ENCODE measurements at regions not wholly inside any gene's neighbourhood (a gene's known extent, or its start where the extent isn't known, plus 50 kb on each side); places are given as distances from the start of the nearest gene placed in this dataset.
A peak's percentile ranks its signal among the peaks of the same experiment; 100 is the strongest.

- no peaks in the 10 kb centered on the region for H3K36me3 ChIP-seq (ENCODE audit: low read depth)
- no peaks in the 10 kb centered on the region for H3K9me3 ChIP-seq (ENCODE audit: severe bottlenecking)
- H3K27ac ChIP-seq (ENCODE audit: poor library complexity, severe bottlenecking) = no peak overlapping the region
- TF ChIP-seq CTCF (IDR thresholded peaks at IDR 0.05; ENCODE audit: poor library complexity, severe bottlenecking) = no peak
- no peak overlapping the region for H3K4me3 ChIP-seq (ENCODE audit: severe bottlenecking)
- no peaks in the 10 kb centered on the region for H3K4me1 ChIP-seq (ENCODE audit: insufficient read depth, poor library complexity, severe bottlenecking)
- ATAC-seq (ENCODE audit: low read depth) (no peak), DNase-seq (ENCODE audit: low spot score) (no peak)
- no peaks in the 10 kb centered on the region for H3K27me3 ChIP-seq (ENCODE audit: insufficient read depth, poor library complexity, severe bottlenecking)
Observed at GRCh38 chr3:187951452-187952190, 202.3 kb upstream of the LPP start.

- H3K27me3 ChIP-seq (ENCODE audit: insufficient read depth, poor library complexity, severe bottlenecking) = no peaks in the 10 kb centered on the region
- H3K27ac ChIP-seq (ENCODE audit: poor library complexity, severe bottlenecking) = no peak overlapping the region
- no peak for TF ChIP-seq CTCF (IDR thresholded peaks at IDR 0.05; ENCODE audit: poor library complexity, severe bottlenecking)
- no peaks in the 10 kb centered on the region for H3K36me3 ChIP-seq (ENCODE audit: low read depth)
- no peak for DNase-seq (ENCODE audit: low spot score)
- H3K4me1 ChIP-seq (ENCODE audit: insufficient read depth, poor library complexity, severe bottlenecking) = no peaks in the 10 kb centered on the region
- ATAC-seq (ENCODE audit: low read depth) = 0 out of 3 replicates have a peak, but pooled peaks have one; percentile 29
- H3K4me3 ChIP-seq (ENCODE audit: severe bottlenecking) = no peak overlapping the region
- H3K9me3 ChIP-seq (ENCODE audit: severe bottlenecking) = no peaks in the 10 kb centered on the region
Observed at GRCh38 chr3:187952849-187953248, 201.1 kb upstream of the LPP start.

GRCh38 chr3:187954516-187954872 lies 199.5 kb upstream of the LPP start:
- no peak overlapping the region for H3K27ac ChIP-seq (ENCODE audit: poor library complexity, severe bottlenecking)

GRCh38 chr3:187954873-187955586 lies 198.9 kb upstream of the LPP start:
- H3K4me1 ChIP-seq (ENCODE audit: insufficient read depth, poor library complexity, severe bottlenecking) = no peaks in the 10 kb centered on the region
- DNase-seq (ENCODE audit: low spot score) (no peak), ATAC-seq (ENCODE audit: low read depth) (peak; percentile 56)
- no peaks in the 10 kb centered on the region for H3K9me3 ChIP-seq (ENCODE audit: severe bottlenecking)
- H3K4me3 ChIP-seq (ENCODE audit: severe bottlenecking) = no peak overlapping the region
- H3K27me3 ChIP-seq (ENCODE audit: insufficient read depth, poor library complexity, severe bottlenecking) = no peaks in the 10 kb centered on the region
- H3K36me3 ChIP-seq (ENCODE audit: low read depth) = no peaks in the 10 kb centered on the region
- TF ChIP-seq CTCF (IDR thresholded peaks at IDR 0.05; ENCODE audit: poor library complexity, severe bottlenecking) = no peak
- H3K27ac ChIP-seq (ENCODE audit: poor library complexity, severe bottlenecking) = no peak overlapping the region

More at GRCh38 chr3:187954516-187954872, 199.5 kb upstream of the LPP start:
- TF ChIP-seq CTCF (IDR thresholded peaks at IDR 0.05; ENCODE audit: poor library complexity, severe bottlenecking) = no peak
- DNase-seq (ENCODE audit: low spot score) (no peak), ATAC-seq (ENCODE audit: low read depth) (no peak)
- H3K27me3 ChIP-seq (ENCODE audit: insufficient read depth, poor library complexity, severe bottlenecking) = no peaks in the 10 kb centered on the region
- no peaks in the 10 kb centered on the region for H3K9me3 ChIP-seq (ENCODE audit: severe bottlenecking)
- no peaks in the 10 kb centered on the region for H3K36me3 ChIP-seq (ENCODE audit: low read depth)
- H3K4me3 ChIP-seq (ENCODE audit: severe bottlenecking) = no peak overlapping the region
- no peaks in the 10 kb centered on the region for H3K4me1 ChIP-seq (ENCODE audit: insufficient read depth, poor library complexity, severe bottlenecking)

- no peaks in the 10 kb centered on the region for H3K9me3 ChIP-seq (ENCODE audit: severe bottlenecking)
- H3K4me1 ChIP-seq (ENCODE audit: insufficient read depth, poor library complexity, severe bottlenecking) = no peaks in the 10 kb centered on the region
- H3K27me3 ChIP-seq (ENCODE audit: insufficient read depth, poor library complexity, severe bottlenecking) = no peaks in the 10 kb centered on the region
- H3K27ac ChIP-seq (ENCODE audit: poor library complexity, severe bottlenecking) = no peak overlapping the region
- no peak for TF ChIP-seq CTCF (IDR thresholded peaks at IDR 0.05; ENCODE audit: poor library complexity, severe bottlenecking)
- H3K4me3 ChIP-seq (ENCODE audit: severe bottlenecking) = no peak overlapping the region
- H3K36me3 ChIP-seq (ENCODE audit: low read depth) = no peaks in the 10 kb centered on the region
- ATAC-seq (ENCODE audit: low read depth) (no peak), DNase-seq (ENCODE audit: low spot score) (no peak)
Observed at GRCh38 chr3:187955587-187955952, 198.4 kb upstream of the LPP start.

Data from RWPE2 (cell line).